T-cell (primary cell): ENCODE measurements at regions not wholly inside any gene's neighbourhood (a gene's known extent, or its start where the extent isn't known, plus 50 kb on each side); places are given as distances from the start of the nearest gene placed in this dataset.

ENCODE experiments used
- ATAC-seq, 4 experiments: fragments of 200-7000 bp in 3 of 4; fragments of 150-1000 bp in 1 of 4; cut with Tn5 transposase; replicated peaks in 1 of 4; 1 replicate in 3 of 4; 2 replicates in 1 of 4; pipeline ENCODE4 v1.10.0; 2021; ENCODE audit warnings: moderate library complexity in 3 of 4, mild to moderate bottlenecking in 2 of 4, moderate number of reproducible peaks in 1 of 4
- CTCF ChIA-PET, 2 donors: fragments of 300-600 bp; sonication (Branson Sonifier 250); formaldehyde crosslinking; loops; one replicate each; lab custom pipeline; 2022; ENCODE audit warnings: antibody characterized with exemption in 2 of 2; lab: Charles Lee
- POLR2A ChIA-PET, 2 donors: fragments of 300-600 bp; sonication (Branson Sonifier 250); formaldehyde crosslinking; loops; one replicate each; lab custom pipeline; 2022; ENCODE audit warnings: antibody characterized with exemption in 2 of 2; lab: Charles Lee
- DNase-seq, 35 experiments: peaks; one replicate each; pipeline versions ENCODE4 v3.0.0 to v3.0.0-alpha.2; 2013 to 2023
- H3K27ac ChIP-seq: one replicate; pipeline ENCODE4 v1.5.1; 2013; ENCODE audit warnings: low read length
- H3K27me3 ChIP-seq, 2 experiments: replicated peaks in 1 of 2; 1 replicate in 1 of 2; 2 replicates in 1 of 2; pipeline versions ENCODE4 v1.6.1 to v1.7.0; 2013; ENCODE audit warnings: low read length in 1 of 2, mixed read lengths in 1 of 2; ENCODE audit not compliant: control insufficient read depth in 2 of 2, insufficient read depth in 2 of 2; ENCODE audit errors: extremely low read depth in 1 of 2
- H3K36me3 ChIP-seq, 2 donors: 1 replicate in 1 of 2; 2 replicates in 1 of 2; pipeline versions ENCODE4 v1.6.1 to v1.7.0; 2013; ENCODE audit warnings: low read length in 1 of 2; ENCODE audit not compliant: control insufficient read depth in 2 of 2, insufficient read depth in 1 of 2; ENCODE audit errors: extremely low read depth in 1 of 2
- H3K4me1 ChIP-seq, 2 experiments: 1 replicate in 1 of 2; 2 replicates in 1 of 2; pipeline versions ENCODE4 v1.6.1 to v1.7.0; 2013; ENCODE audit warnings: low read length in 2 of 2, mixed read lengths in 1 of 2; ENCODE audit not compliant: insufficient read depth in 2 of 2, control insufficient read depth in 1 of 2; ENCODE audit errors: extremely low read depth in 1 of 2
- H3K4me3 ChIP-seq, 2 donors: 1 replicate in 1 of 2; 2 replicates in 1 of 2; pipeline versions ENCODE4 v1.5.1 to v1.7.0; 2013; ENCODE audit warnings: mild to moderate bottlenecking in 2 of 2, low read length in 1 of 2, moderate library complexity in 1 of 2; ENCODE audit not compliant: control insufficient read depth in 1 of 2; ENCODE audit errors: extremely low read depth in 1 of 2
- H3K9me3 ChIP-seq: 2 replicates; pipeline ENCODE4 v1.7.0; 2013
- H3K27ac Mint-ChIP-seq, 2 donors: one replicate each; pipeline ENCODE4 v1.8.0; 2020 to 2021; ENCODE audit warnings: mild to moderate bottlenecking in 2 of 2, mixed read lengths in 2 of 2
- H3K27me3 Mint-ChIP-seq, 2 donors: one replicate each; pipeline ENCODE4 v1.8.0; 2021 to 2022; ENCODE audit warnings: mixed read lengths in 2 of 2
- H3K36me3 Mint-ChIP-seq: one replicate; pipeline ENCODE4 v1.8.0; 2021; ENCODE audit warnings: mixed read lengths
- H3K4me1 Mint-ChIP-seq, 3 donors: one replicate each; pipeline ENCODE4 v1.8.0; 2020 to 2022; ENCODE audit warnings: mixed read lengths in 3 of 3, mild to moderate bottlenecking in 1 of 3
- H3K4me3 Mint-ChIP-seq, 3 donors: one replicate each; pipeline ENCODE4 v1.8.0; 2020 to 2022; ENCODE audit warnings: mild to moderate bottlenecking in 3 of 3, mixed read lengths in 3 of 3, moderate library complexity in 3 of 3
- H3K9me3 Mint-ChIP-seq, 3 donors: one replicate each; pipeline ENCODE4 v1.8.0; 2020 to 2022; ENCODE audit warnings: mixed read lengths in 3 of 3
- WGBS: methylation state at CpG from one replicate; pipeline ENCODE4 v1.1.5; 2013; ENCODE audit warnings: missing lambda C conversion rate; ENCODE audit not compliant: insufficient coverage; 5-methylcytosine and 5-hydroxymethylcytosine counted together

- H3K27ac Mint-ChIP-seq = no peak overlapping the region
- peaks cover 0 to 15% (median 2%) of the 10 kb centered on the region in 3 donors for H3K9me3 Mint-ChIP-seq
- peaks cover 2 to 5% of the 10 kb centered on the region in 2 donors for H3K27me3 Mint-ChIP-seq
- DNase-seq (no peak), ATAC-seq (no peak)
- H3K36me3 ChIP-seq = no peaks in the 10 kb centered on the region
- ChIA-PET CTCF (no interaction called here), POLR2A (no interaction called here)
- 50% methylated on average over 1 of the region's 2 CpGs for WGBS
- no peak overlapping the region for H3K4me3 Mint-ChIP-seq
- no peak overlapping the region for H3K27ac ChIP-seq
- H3K9me3 ChIP-seq = no peaks in the 10 kb centered on the region
- H3K4me1 Mint-ChIP-seq = no peaks in the 10 kb centered on the region
- no peak overlapping the region for H3K4me3 ChIP-seq
- no peaks in the 10 kb centered on the region for H3K27me3 ChIP-seq
- no peaks in the 10 kb centered on the region for H3K4me1 ChIP-seq
- no peaks in the 10 kb centered on the region for H3K36me3 Mint-ChIP-seq
These were observed 179.4 kb upstream of the JAG1 start for GRCh38 chr20:10853176-10853575.

DNA sequence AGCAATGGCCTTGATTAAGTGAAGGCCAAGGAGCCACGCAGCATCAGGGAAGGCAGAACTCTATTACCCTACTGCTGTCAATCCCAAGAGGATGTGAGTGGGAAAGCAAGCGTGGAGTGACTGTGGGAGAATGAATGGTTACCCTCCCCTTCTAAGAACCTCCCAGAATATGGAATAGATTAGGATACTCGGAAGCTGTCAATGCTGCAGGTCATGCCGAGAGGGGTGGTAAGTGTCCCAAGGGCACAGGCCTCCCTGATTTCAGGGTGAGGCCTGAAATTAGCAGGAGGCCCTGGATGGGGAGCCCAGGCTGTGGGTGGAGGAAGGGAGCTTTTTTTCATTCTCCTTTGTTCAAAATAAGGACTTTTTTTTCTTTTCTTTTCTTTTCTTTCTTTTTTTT is 179.9 kb upstream of the JAG1 start:
- Mint-ChIP-seq H3K27me3 (peaks cover 2 to 5% of the 10 kb centered on the region in 2 donors), H3K4me1 (no peaks in the 10 kb centered on the region), H3K27ac (no peak overlapping the region), H3K9me3 (peaks cover 0 to 11% (median 2%) of the 10 kb centered on the region in 3 donors), H3K36me3 (no peaks in the 10 kb centered on the region), H3K4me3 (no peak overlapping the region)
- H3K9me3 ChIP-seq = no peaks in the 10 kb centered on the region
- POLR2A ChIA-PET = no interaction called here
- CTCF ChIA-PET = interaction anchor here in 1 of 2 donors (0.7 kb wide), 2 partner anchors 11 to 29 kb away, joined by 6 to 7 read pairs; no protein-coding TSS in a partner anchor
- no peaks in the 10 kb centered on the region for H3K27me3 ChIP-seq
- H3K4me1 ChIP-seq = no peaks in the 10 kb centered on the region
- no peak overlapping the region for H3K4me3 ChIP-seq
- H3K36me3 ChIP-seq = no peaks in the 10 kb centered on the region
- no peak overlapping the region for H3K27ac ChIP-seq
- no CpG with 5 or more reads among the region's 4 CpGs for WGBS
- DNase-seq (no peak), ATAC-seq (no peak)

- peaks cover 0 to 17% (median 0%) of the 10 kb centered on the region in 3 donors for H3K9me3 Mint-ChIP-seq
- DNase-seq = no peak
- ChIA-PET POLR2A (no interaction called here), CTCF (no interaction called here)
- no peaks in the 10 kb centered on the region for H3K4me1 ChIP-seq
- no peak overlapping the region for H3K27ac Mint-ChIP-seq
- H3K9me3 ChIP-seq = no peaks in the 10 kb centered on the region
- H3K4me1 Mint-ChIP-seq = no peaks in the 10 kb centered on the region
- WGBS = 87% methylated on average over 2 of the region's 2 CpGs
- no peak overlapping the region for H3K4me3 Mint-ChIP-seq
- no peak overlapping the region for H3K4me3 ChIP-seq
- H3K36me3 ChIP-seq = no peaks in the 10 kb centered on the region
- no peak for ATAC-seq
- peaks cover 2 to 9% of the 10 kb centered on the region in 2 donors for H3K27me3 Mint-ChIP-seq
- H3K36me3 Mint-ChIP-seq = no peaks in the 10 kb centered on the region
- H3K27ac ChIP-seq = no peak overlapping the region
- no peaks in the 10 kb centered on the region for H3K27me3 ChIP-seq
These were observed 181.2 kb upstream of the JAG1 start for GRCh38 chr20:10854976-10855375.

DNA sequence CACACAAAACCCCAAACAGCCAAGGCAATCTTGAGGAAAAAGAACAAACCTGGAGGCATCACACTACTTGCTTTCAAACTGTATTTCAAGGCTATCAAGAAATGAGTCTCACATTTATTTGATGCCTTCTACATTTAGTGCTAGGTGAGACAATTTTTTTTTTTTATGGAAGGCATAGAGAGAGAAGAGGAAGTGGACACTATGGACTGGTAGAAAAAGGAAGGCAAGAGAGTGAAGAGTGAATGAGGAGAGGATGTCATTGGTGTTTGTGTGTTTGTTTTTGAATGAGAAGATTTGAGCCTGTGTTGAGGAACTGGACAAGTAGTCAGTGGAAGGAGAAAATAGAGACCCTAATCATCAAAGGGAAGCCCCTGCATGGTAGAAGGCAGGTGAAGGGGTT is 182.0 kb upstream of the JAG1 start:
- ATAC-seq (no peak), DNase-seq (no peak)
- POLR2A ChIA-PET = no interaction called here
- H3K27me3 ChIP-seq = no peaks in the 10 kb centered on the region
- CTCF ChIA-PET = no interaction called here
- no peaks in the 10 kb centered on the region for H3K36me3 Mint-ChIP-seq
- no peak overlapping the region for H3K4me3 ChIP-seq
- no peaks in the 10 kb centered on the region for H3K4me1 ChIP-seq
- no peak overlapping the region for H3K27ac ChIP-seq
- H3K27me3 Mint-ChIP-seq = peaks cover 2 to 9% of the 10 kb centered on the region in 2 donors
- no peak overlapping the region for H3K27ac Mint-ChIP-seq
- peaks cover 0 to 20% (median 0%) of the 10 kb centered on the region in 3 donors for H3K9me3 Mint-ChIP-seq
- H3K36me3 ChIP-seq = no peaks in the 10 kb centered on the region
- no peaks in the 10 kb centered on the region for H3K4me1 Mint-ChIP-seq
- no peaks in the 10 kb centered on the region for H3K9me3 ChIP-seq
- H3K4me3 Mint-ChIP-seq = no peak overlapping the region

GRCh38 chr20:10856237-10857015 is 182.6 kb upstream of the JAG1 start:
- no peak overlapping the region for H3K27ac Mint-ChIP-seq
- H3K36me3 Mint-ChIP-seq = no peaks in the 10 kb centered on the region
- Histone ChIP-seq H3K27me3 (no peaks in the 10 kb centered on the region), H3K4me1 (no peaks in the 10 kb centered on the region), H3K9me3 (no peaks in the 10 kb centered on the region), H3K36me3 (no peaks in the 10 kb centered on the region), H3K4me3 (no peak overlapping the region), H3K27ac (no peak overlapping the region)
- no peak overlapping the region for H3K4me3 Mint-ChIP-seq
- no peaks in the 10 kb centered on the region for H3K4me1 Mint-ChIP-seq
- H3K9me3 Mint-ChIP-seq = peaks cover 0 to 14% (median 0%) of the 10 kb centered on the region in 3 donors
- ATAC-seq = no peak
- no CpG with 5 or more reads among the region's 1 CpG for WGBS
- H3K27me3 Mint-ChIP-seq = peaks cover 2 to 9% of the 10 kb centered on the region in 2 donors
- CTCF ChIA-PET = no interaction called here
- POLR2A ChIA-PET = no interaction called here
- no peak for DNase-seq

DNA sequence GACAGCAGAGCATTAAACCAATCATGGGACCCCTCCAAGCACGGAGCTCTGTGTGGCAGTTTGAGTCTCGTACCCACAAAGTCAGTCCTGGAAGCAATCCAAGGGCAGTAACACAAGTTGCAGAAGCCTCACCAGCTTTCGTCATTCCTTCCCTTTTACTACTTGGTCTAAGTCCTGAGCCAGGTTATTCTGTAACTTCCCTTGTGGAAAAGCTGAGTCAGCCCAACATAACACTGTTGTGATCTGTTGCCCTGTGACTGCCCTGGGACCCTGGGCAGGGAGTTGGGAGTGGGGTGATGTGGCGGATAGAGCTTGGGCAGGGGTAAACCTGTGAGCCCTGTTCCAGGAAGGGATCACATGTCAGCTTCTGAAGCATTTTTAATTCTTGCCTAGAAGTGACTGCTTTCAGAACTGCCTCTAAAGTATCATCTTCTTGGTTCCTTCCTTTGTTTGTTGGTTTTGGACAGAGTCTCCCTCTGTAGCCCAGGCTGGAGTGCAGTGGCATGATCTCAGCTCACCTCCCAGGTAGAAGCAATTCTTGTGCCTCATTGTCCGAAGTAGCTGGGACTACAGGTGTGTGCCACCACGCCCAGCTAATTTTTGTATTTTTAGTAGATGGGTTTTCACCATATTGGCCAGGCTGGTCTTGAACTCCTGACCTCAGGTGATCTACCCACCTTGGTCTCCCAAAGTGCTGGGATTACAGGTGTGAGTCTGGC is 183.7 kb upstream of the JAG1 start:
- H3K4me1 ChIP-seq = no peaks in the 10 kb centered on the region
- Mint-ChIP-seq H3K27me3 (peaks cover 2 to 8% of the 10 kb centered on the region in 2 donors), H3K4me1 (no peaks in the 10 kb centered on the region), H3K4me3 (no peak overlapping the region), H3K36me3 (no peaks in the 10 kb centered on the region), H3K27ac (no peak overlapping the region), H3K9me3 (peaks cover 0 to 10% (median 0%) of the 10 kb centered on the region in 3 donors)
- no peaks in the 10 kb centered on the region for H3K9me3 ChIP-seq
- DNase-seq = no peak
- no peak for ATAC-seq
- H3K4me3 ChIP-seq = no peak overlapping the region
- H3K36me3 ChIP-seq = no peaks in the 10 kb centered on the region
- ChIA-PET POLR2A (no interaction called here), CTCF (no interaction called here)
- 20% methylated on average over 3 of the region's 6 CpGs for WGBS
- H3K27ac ChIP-seq = no peak overlapping the region
- no peaks in the 10 kb centered on the region for H3K27me3 ChIP-seq
